Fibroblast of mammary gland (primary cell): ENCODE measurements at regions not wholly inside any gene's neighbourhood (a gene's known extent, or its start where the extent isn't known, plus 50 kb on each side); places are given as distances from the start of the nearest gene placed in this dataset.

Experiments
- DNase-seq: peaks from one replicate; pipeline ENCODE4 v3.0.0-alpha.2; 2010; ENCODE audit warnings: low read depth
- H3K4me3 ChIP-seq: 2 replicates; pipeline ENCODE4 v1.5.1; 2011; ENCODE audit warnings: low read depth, mild to moderate bottlenecking, low read length, moderate library complexity; ENCODE audit not compliant: control insufficient read depth
- CTCF ChIP-seq: conservative IDR thresholded peaks from 2 replicates; pipeline ENCODE4 v1.5.1; 2011; ENCODE audit warnings: low read depth, low read length, inconsistent platforms; ENCODE audit not compliant: control insufficient read depth, insufficient read depth

DNA sequence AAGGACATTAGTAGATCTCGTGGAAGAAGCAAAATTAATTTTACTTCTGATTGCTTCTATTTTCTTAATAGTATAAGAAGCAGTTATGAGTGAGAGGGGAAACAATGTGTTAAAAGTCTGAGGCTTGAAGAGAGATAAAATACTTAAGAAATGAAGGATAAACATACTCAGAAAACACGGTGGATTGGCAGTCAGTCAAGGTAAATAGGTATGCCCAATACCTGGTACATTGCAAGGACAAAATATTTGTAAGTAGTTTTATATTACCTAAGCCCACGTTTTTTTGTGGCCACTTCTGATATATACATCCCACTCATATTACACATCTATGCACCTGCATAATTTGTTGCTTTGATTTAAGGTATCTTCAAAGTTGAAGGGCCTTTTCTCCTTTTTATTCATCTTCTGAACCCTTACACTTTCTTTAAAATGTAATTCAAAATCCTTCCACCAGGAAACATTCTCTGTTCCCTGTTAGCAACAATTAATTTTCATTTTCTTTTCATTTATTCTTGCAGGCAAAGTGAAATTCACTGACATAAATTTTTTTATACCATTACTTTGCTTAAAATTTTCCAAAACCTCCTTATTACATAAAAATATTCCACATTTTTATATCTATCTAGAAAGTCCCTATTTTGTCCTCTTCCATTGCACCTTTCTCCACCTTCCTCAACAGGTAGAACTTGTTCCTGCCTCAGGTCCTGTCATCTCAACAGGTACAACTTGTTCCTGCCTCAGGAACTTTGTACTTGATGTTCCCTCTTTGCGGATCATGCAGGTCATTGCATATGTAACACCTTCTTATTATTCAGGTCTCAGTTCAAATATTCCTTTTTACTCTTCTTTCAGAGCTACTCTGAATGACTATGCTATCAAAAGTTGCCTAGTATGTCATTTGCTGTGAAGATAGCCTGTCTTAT is 755.7 kb upstream of the ALCAM start:
- no peak overlapping the region for H3K4me3 ChIP-seq
- TF ChIP-seq CTCF: no peak
- no peak for DNase-seq

GRCh38 chr3:104612218-104612617 is 754.5 kb upstream of the ALCAM start:
- no peak for DNase-seq
- no peak overlapping the region for H3K4me3 ChIP-seq
- no peak for TF ChIP-seq CTCF

- DNase-seq: no peak
- no peak for TF ChIP-seq CTCF
- no peak overlapping the region for H3K4me3 ChIP-seq
Observed at GRCh38 chr3:104614564-104614963, 752.1 kb upstream of the ALCAM start.

GRCh38 chr3:104628185-104628789 is 738.4 kb upstream of the ALCAM start:
- peak; percentile 77 for DNase-seq
- peak; percentile 87 for TF ChIP-seq CTCF
- H3K4me3 ChIP-seq: no peak overlapping the region

- H3K4me3 ChIP-seq: no peak overlapping the region
- DNase-seq: peak; percentile 86
- TF ChIP-seq CTCF: no peak
Observed at GRCh38 chr3:104629038-104629437, 737.7 kb upstream of the ALCAM start.

DNA sequence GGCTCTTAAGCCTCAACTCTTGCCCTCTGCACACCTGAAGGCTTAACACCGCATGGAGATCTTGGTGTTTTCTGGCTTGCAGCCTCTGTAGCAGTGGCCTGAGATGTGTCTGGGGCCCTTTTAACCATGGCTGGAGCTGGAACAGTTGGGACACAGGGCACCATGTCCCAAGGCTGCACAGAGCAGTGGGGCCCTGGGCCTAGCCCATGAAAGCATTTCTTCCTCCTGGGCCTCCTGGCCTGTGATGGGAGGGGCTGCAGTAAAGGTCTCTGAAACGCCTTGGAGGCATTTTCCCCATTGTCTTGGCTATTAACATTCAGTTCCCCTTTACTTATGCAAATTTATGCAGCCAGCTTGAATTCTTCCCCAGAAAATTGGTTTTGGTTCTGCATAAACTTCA is 735.5 kb upstream of the ALCAM start:
- no peak for TF ChIP-seq CTCF
- no peak for DNase-seq
- H3K4me3 ChIP-seq: no peak overlapping the region
